NCI-H2029 treated with DMSO at 0.1 percent for 48 hours (cell line): ENCODE measurements at regions not wholly inside any gene's neighbourhood (a gene's known extent, or its start where the extent isn't known, plus 50 kb on each side); places are given as distances from the start of the nearest gene placed in this dataset.
"Not testable (repeated sequence)": the region's sequence is repeated elsewhere in the genome, so short reads cannot be mapped to it uniquely, and the experiment has no call there.

ENCODE experiments used
- DNase-seq: peaks from one replicate; lab custom pipeline; 2025; lab: John Stamatoyannopoulos, UW

DNA sequence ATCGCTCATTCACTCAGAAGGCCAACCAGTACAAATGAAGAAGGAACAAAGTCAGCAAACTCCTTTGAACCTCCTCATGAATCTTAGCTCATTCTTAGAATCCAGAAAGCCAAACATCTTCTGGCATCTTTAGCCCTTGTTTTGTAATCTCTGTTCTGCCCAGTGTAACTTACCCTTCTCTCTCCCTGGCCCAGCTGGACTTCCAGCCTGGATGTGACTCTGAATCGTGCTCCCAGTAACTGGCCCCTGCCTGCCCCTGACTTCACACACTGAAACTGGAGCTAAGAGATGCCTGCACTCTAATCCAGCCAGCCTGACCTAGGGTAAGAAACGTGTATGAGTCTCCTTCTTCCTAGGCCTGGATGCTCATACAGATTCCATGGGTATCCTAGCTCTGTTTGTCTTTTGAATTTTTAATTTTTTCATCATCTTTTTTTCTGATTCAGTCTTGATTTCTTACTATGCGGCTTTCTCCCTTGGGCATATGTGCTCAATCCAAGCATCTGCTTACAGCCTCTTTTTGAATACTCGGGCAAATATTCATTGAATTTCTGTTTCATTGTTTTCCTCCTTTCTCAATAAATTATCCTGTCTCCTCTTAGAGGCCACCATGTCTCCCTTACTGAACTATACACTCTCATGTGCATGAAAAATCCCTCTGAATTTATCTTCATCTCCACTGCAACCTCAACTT lies 845.6 kb upstream of the AUTS2 start:
- DNase-seq, result no peak

GRCh38 chr7:68754414-68754813 lies 843.9 kb upstream of the AUTS2 start:
- DNase-seq, result no peak

- no peak for DNase-seq
Observed at GRCh38 chr7:68756986-68757495, 841.2 kb upstream of the AUTS2 start.

GRCh38 chr7:68760556-68760955 lies 837.7 kb upstream of the AUTS2 start:
- no peak for DNase-seq

DNA sequence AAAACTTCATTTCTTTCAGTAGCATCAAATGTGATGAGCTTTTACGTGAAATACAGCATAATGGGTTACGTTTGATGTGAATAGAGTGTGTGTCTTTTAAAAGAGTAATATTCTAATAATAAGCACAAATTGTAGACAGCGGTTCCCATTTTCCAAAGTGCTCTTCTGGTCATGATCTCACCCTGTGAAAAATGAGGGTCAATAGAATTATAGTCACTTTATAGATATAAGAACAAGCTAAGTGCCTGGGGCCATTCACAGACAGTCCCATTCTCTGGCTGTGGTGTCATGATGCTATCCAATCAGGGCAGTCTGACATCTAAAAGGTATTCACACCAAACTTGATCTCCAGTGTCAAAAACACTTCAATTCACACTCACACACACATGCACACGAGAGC lies 830.8 kb upstream of the AUTS2 start:
- no peak for DNase-seq

DNA sequence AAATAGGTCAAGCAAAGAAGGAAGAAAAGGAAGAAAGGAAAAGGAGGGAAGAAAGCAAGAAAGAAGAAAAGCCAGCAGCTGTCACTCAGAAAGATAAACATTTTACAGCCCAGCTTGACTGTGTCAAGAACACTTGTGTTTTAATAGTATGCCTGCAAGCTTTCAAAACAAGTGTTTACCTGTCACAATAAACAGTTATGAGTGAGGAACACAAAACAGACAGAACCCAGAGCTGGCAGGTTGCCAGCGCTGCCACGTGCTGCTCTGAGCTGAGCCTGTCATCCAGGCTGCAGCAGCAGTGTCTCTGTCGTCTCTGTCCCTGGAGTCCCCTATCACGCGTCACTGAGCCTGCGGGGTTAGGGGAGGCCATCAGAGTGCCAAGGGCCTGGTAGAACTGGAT lies 827.6 kb upstream of the AUTS2 start:
- peak; percentile 88 for DNase-seq

GRCh38 chr7:68776326-68776725 lies 821.9 kb upstream of the AUTS2 start:
- no peak for DNase-seq

DNA sequence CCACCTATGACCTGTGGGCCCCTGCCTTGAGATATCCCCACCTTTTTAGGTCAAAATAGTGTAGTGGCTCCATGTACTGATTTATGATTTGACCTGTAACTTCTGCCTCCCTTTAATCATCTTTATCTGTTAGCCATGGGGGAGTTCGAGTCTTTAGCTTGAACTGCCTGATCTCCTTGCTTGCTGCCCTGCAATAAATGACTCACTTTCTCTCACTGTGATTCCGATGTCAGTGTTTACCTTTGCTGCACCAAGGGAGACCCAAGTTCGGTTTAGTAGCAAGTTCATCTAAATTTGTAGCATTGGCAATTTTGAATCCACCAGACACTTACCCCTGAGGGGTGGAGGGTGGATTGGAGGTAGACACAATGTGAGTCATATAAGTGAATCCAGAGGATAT lies 814.6 kb upstream of the AUTS2 start:
- DNase-seq, result no peak

- peak; percentile 69 for DNase-seq
Observed at GRCh38 chr7:68785036-68785435, 813.2 kb upstream of the AUTS2 start.

DNA sequence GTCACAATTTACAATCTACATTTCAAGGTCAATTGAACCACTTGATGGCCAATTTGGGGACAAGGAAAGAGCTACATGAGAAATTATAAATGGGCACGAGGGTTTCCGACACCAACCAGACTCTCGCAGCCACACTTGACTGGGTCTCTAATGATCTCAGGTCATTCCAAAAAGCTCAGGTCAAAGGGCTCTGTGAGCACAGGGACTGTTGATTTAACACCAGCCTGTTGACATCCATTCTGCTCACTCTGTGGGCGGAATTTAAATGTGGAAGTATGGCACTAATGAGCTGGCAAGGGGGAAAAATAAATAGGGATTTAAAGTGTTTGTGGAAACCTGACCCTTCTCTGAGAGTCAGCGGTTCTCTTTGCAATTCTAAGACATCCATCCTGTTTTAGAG lies 810.7 kb upstream of the AUTS2 start:
- peak; percentile 85 for DNase-seq

- DNase-seq, result not testable (repeated sequence)
Observed at GRCh38 chr7:68788529-68788928, 809.7 kb upstream of the AUTS2 start.

DNA sequence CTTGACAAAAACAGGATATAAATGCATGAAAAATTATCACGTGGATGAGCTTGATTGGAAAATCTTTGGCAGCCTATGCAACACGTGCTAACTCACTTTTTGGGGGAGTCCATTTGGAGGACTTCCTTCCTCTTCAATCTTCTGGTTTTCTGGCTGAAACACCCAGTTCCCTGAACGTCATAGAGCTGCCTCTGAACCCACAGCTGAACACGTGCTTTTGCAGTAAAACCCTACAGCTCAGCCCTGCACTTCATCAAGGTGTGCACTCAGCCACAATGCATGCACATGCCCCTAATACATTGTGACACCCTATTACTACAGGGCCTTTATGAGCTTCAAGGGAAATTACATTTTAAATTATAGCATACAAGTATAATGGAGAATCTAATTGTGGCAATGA lies 808.7 kb upstream of the AUTS2 start:
- DNase-seq, result no peak

DNA sequence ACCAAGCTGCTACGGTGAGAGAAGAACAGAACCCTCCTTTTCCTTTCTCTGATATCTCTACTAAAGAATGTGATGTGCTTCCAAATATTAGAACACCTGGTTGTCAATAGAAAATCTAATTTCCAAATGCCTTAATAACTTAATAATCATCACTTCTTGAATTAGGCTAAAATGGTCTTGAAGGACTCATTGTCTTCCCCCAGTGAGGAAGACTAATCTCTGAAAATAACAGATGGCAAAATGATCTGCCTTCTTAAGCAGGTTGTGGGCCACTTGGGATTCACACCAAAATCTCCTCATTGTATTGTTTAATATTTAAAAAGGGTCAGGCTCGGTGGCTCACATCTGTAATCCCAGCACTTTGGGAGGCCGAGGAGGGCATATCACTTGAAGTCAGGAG lies 805.9 kb upstream of the AUTS2 start:
- no peak for DNase-seq

DNA sequence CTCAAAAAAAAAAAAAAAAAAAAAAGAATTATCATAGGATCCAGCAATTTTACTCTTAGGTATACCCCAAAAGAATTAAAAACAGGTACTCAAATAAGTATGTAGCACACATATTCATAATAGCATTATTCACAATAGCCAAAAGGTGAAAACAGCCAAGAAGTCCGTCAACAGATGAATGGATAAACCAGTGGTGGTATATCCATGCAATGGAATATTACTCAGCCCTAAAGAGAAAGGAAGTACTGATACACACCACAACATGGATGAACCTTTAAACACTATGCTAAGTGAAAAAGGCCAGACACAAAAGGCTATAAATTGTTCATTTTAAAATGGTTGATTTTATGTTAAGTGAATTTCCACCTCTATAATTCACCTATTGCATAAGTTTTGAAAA lies 804.8 kb upstream of the AUTS2 start:
- DNase-seq, result no peak

GRCh38 chr7:68800316-68800715 lies 798.0 kb upstream of the AUTS2 start:
- DNase-seq, result no peak

GRCh38 chr7:68805159-68805558 lies 793.1 kb upstream of the AUTS2 start:
- no peak for DNase-seq

GRCh38 chr7:68807666-68808065 lies 790.6 kb upstream of the AUTS2 start:
- DNase-seq, result no peak

- DNase-seq, result peak; percentile 94
Observed at GRCh38 chr7:68813551-68814080, 784.7 kb upstream of the AUTS2 start.

- DNase-seq, result no peak
Observed at GRCh38 chr7:68816491-68816890, 781.8 kb upstream of the AUTS2 start.

DNA sequence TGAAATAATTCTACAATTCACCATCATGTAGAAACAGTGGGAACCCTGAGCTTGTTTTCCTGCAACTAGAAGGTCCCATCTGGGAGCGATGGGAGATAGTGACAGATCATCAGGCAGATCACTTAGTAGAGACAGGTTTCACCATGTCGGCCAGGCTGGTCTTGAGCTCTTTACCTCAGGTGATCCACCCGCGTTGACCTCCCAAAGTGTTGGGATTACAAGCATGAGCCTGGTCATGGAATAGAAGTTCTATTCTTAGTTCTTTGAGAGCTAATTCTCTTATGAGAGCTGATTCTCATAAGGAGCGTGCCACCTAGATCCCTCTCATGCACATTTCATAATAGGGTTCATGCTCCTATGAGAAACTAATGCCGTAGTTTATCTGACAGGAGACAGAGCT lies 778.0 kb upstream of the AUTS2 start:
- no peak for DNase-seq

DNA sequence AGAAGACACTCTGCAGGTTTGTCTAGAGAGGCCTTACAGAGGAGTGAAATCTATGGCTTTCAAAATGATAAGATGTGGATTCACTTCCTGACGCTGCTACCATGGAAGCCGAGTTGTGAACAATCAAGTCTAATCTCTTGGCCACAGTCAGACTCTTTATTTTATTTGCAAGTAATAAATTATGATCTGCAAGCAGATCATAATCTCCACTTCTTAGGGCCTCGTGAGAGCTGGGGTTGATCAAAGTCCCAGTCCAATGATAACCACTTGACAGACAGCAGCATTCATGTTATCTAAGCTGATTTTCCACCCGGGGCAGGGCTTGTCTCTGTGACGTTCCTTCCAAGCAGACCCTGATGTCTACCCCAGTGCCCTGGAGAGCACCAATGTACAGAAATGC lies 776.4 kb upstream of the AUTS2 start:
- no peak for DNase-seq

- no peak for DNase-seq
Observed at GRCh38 chr7:68823996-68824780, 774.1 kb upstream of the AUTS2 start.

GRCh38 chr7:68828575-68828974 lies 769.7 kb upstream of the AUTS2 start:
- DNase-seq, result no peak
